COLO668 (cell line): ENCODE measurements at regions not wholly inside any gene's neighbourhood (a gene's known extent, or its start where the extent isn't known, plus 50 kb on each side); places are given as distances from the start of the nearest gene placed in this dataset.
"Not testable (repeated sequence)": the region's sequence is repeated elsewhere in the genome, so short reads cannot be mapped to it uniquely, and the experiment has no call there.

Experiments used
- DNase-seq: peaks from one replicate; lab custom pipeline; 2025; ENCODE audit not compliant: unreplicated experiment; lab: John Stamatoyannopoulos, UW

DNA sequence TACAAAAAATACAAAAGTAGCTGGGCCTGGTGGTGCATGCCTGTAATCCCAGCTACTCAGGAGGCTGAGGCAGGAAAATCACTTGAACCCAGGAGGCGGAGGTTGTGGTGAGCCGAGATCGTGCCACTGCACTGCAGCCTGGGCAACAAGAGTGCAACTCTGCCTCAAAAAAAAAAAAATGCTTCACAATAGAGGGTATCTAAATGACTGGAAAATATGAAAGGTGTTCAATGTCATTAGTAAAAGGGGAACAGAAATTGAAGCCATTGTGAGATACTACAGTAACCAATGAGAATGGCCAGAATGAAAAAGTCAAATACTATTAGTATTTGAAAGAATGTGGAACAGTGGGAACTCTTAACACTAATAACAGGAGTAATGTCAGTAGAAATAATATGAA is 96.1 kb upstream of the FAM241A start:
- DNase-seq = not testable (repeated sequence)

- no peak for DNase-seq
These were observed 91.4 kb upstream of the FAM241A start for GRCh38 chr4:112053825-112054350.

- no peak for DNase-seq
These were observed 90.2 kb upstream of the FAM241A start for GRCh38 chr4:112055100-112055499.

DNA sequence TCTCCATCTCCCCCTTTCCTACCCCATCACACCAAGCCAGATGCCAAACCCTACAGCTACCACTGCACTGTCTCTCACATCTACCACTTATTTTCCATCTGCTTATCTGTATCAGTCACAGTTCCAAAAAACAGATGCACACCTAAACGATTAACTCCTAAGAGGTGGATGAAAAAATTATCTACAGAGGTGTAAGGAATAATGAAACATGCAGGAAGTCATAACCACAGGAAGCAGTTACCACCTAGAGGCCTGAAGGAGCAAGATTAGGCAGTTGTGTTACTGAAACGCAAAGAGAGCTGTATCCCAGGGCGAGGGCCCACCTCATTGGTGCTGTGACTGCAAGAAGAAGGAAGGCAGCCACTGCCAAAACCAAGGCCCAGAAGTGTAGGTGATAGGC is 87.8 kb upstream of the FAM241A start:
- no peak for DNase-seq

DNA sequence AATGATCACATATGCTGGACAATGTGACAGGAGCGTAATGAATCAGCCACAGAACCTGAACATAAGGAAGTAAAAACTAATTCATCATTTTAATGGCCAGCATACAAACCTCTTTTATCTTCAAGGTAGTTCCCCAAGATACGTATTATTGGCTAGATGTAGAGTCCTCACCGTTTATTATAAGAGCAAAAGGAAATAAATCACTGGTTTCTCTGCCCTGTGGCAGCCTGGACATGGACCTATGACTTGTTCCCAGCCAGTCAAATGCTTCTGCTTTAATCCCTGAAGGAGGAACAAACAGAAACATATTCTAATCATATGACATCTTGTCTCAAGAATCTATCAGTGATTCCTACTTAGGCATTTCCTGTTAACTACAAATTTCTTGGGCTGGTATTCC is 86.8 kb upstream of the FAM241A start:
- no peak for DNase-seq

DNA sequence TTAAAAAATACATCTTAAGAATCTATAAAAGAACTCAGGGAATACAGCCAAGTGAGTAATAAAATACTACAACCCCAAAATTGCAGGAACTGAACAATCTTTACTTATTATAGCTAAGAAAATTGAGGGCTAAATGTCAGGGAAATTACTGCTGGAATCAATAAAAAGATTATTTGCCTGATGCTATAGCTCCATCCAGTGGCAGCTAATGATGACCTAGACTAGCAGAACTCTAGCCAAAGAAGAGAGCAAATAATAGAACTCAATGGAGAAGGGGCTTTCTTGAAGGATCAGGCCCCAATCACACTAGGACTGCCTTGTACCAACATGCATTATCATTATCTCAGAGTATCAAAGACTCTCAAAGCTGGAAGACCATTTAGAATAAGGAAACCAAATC is 85.0 kb upstream of the FAM241A start:
- peak; percentile 2 for DNase-seq

DNA sequence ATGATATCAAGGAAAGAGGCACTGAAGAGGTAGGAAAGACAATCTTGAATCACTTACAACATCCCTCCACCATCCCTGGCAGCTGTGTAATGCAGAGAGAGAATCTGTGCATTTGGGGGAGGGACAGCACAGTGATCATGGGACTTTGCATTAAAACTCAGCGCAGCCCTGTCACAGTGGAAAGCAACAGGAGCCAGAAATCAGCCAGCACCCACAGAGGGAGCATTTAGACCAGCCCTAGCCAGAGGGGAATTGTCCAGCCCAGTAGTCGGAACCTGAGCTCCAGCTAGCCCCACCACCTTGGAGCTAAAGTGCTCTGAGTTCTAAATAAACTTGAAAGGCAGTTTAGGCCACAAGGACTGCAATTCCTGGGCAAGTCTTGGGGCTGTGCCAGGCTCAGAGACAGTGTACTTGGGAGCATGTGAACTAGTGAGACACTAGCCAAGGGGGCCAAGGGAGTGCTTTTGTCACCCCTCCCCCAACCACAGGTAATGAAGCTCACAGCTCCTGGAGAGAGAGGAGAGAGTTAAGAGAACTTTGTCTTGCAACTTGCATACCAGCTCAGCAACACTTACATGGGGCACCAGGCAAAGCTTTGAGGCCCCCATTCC is 83.9 kb upstream of the FAM241A start:
- no peak for DNase-seq

DNA sequence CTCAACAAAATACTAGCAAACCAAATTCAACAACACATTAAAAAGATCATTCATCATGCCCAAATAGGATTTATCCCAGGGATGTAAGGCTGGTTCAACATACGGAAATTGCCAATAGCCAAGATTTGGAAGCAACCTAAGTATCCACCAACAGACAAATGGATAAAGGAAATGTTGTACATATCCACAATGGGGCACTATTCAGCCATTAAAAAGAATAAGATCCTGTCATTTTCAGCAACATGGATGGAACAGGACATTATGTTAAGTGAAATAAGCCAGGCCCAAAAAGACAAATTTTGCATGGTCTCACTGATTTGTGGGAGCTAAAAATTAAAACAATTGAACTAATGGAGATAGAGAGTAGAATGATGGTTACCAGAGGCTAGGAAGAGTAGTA is 82.0 kb upstream of the FAM241A start:
- no peak for DNase-seq

- DNase-seq = no peak
These were observed 76.1 kb upstream of the FAM241A start for GRCh38 chr4:112069110-112069509.

GRCh38 chr4:112073181-112073580 is 72.1 kb upstream of the FAM241A start:
- DNase-seq = no peak

DNA sequence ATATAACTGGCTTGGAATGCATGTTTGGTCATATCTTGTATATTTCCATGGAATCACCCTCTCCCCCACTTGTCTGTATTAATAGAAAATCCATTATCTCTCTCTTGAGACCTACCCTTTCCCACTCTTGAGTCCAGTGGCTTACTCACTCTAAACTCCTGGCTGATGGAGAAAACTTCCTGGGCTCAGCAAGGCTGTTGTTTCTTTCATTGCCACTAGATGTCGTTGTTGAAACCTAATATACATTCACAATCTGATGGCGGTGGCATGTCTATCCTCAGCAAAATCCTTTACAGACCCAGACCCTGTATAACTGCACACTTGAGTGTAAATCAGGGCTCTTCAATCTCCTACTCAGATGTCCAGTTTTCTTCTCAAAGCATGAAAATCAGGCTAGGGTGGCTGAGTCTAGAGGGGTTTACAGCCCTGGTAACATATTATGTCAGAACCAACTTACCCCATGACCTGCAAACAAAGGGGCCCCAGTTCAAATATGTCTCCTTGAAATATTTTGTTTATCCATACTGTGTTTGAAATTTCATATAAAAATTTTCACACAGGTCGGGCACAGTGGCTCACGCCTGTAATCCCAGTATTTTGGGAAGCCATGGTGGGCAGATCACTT is 70.0 kb upstream of the FAM241A start:
- DNase-seq = peak; percentile 11

DNA sequence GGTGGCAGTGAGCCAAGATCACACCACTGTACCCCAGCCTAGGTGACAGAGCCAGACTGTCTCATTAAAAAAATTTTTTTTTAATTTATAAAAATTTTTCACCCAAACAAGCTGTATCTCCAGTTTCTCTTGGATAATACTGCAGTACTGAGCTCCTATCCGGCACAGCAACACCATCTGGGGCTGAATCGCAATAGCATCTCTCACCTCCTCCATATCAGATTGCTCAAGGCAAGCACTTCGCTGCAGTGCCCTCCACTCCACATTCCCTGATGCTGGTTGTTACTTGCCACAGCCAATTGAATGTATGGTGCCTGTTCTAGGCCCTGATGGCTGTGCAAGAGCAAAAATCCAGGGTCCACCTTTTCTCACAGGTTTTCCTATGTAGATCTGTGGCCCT is 69.3 kb upstream of the FAM241A start:
- no peak for DNase-seq

DNA sequence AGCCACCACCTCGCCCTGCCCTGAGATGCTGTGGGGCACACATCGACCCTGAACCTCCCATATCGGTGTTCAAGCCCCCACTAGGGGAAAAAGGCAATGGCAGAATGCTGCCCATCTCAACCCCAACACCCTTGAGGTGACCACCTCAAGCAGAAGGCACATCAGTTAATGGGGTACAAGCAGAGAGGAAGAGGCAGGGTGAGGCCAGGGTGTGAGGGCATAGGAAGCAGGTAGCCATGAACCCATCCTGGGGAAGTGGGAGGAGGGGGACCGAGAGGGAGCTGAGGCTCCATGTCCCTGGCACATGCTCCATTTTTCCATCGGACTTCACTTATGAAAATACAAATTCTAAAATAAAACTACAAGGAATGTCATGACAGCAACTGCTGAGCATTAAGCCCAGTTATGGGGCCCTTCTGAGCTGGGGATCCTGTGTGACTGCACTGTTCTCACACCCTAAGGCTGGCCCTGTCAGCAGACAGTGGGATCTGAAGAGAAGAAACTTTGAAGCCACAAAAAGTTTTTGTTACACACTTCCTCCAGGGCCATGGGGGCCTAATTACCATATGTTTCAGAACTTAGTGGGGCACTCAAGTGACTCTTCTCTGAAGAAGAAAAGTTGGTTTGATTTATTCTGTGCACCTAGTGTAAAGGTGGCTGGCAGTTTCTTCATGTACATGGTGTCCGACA is 68.2 kb upstream of the FAM241A start:
- no peak for DNase-seq

DNA sequence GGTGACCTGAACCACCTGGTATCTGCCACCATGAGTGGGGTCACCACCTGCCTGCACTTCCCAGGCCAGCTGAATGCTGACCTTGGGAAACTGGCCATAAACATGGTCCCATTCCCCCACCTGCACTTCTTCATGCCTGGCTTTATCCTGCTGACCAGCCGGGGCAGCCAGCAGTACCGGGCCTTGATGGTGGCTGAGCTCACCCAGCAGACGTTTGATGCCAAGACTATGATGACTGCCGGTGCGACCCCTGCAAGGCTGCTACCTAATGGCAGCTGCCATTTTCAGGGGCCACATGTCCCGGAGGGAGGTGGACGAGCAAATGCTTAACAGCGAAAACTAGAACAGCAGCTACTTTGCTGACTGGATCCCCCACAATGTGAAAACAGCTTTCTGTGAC is 67.5 kb upstream of the FAM241A start:
- no peak for DNase-seq

GRCh38 chr4:112082954-112083586 is 62.2 kb upstream of the FAM241A start:
- no peak for DNase-seq

DNA sequence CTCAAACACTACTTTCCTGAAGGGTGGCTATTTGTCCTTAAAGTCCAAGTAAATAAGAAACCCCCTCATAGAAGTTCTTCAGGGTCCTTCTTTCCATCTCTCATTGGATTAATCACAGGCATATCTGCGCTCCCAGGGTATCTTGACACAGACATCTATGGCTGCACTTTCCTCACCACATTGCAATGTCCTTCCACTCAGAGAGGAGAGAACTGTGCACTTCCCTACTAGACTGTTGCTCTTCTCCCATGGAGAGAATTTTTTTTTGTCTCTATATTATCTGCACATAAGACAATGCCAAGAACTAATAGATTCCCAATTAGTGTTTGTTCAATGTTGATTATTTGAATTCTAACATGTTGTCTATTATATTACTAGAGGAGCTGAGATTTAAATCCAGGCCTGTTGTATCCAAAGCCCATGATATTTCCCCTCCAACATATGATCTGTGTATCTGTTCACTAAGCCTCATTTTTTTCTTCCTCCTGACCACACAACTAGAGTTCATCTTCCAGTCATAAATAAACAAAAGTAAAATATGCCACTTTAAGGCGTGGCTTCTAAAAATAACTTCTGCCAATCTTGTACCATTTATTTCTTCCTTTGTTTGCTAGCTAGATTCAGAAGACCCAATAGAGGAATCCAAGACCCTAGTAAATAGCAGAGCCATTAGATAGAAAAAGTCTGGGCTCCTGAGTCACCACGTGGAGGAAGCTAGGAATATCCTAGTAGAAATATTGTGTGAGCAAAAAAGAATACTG is 61.5 kb upstream of the FAM241A start:
- DNase-seq = no peak

- DNase-seq = no peak
These were observed 59.9 kb upstream of the FAM241A start for GRCh38 chr4:112085156-112086035.

DNA sequence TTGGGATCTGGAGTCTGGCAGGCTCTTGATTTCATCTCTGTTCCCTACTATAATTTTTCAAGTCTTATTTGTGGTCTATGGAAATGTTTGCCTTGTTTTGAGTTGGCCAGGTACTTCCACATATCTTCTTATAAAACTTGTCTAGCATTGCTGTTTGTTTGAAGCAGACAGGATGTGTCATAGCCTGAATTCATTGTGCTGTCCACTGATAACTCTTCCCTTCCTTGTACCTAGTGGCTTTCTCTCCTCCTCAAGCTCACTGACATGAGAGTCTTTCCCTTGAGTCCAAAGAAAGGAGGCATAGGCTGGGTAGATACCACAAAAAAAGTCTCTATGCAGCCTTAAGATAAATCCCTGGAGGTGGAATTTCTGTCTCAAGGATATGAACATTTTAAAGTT is 59.2 kb upstream of the FAM241A start:
- DNase-seq = no peak

GRCh38 chr4:112086661-112087060 is 58.6 kb upstream of the FAM241A start:
- DNase-seq = not testable (repeated sequence)

DNA sequence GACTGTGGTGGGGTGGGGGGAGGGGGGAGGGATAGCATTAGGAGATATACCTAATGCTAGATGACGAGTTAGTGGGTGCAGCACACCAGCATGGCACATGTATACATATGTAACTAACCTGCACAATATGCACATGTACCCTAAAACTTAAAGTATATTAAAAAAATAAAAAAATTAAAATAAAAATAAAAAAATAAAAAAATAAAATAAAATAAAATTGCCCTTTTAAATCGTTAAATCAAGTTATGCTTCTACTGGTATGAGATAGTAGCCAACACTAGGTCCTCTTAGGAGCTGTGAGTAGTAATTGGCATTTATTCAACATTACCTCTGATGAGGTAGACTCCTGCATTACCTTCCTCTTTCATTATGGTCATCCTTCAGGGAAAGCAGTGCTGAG is 52.9 kb upstream of the FAM241A start:
- not testable (repeated sequence) for DNase-seq
